ENCODE measurements at regions not wholly inside any gene's neighbourhood (a gene's known extent, or its start where the extent isn't known, plus 50 kb on each side); places are given as distances from the start of the nearest gene placed in this dataset.
"Not testable (repeated sequence)": the region's sequence is repeated elsewhere in the genome, so short reads cannot be mapped to it uniquely, and the experiment has no call there.

- no peak for FAIRE-seq
These were observed 252.7 kb downstream of the SOD2 start for GRCh38 chr6:159440349-159440748.

- FAIRE-seq: no peak
These were observed 253.4 kb downstream of the SOD2 start for GRCh38 chr6:159439651-159440050.

- FAIRE-seq: no peak
These were observed 254.9 kb downstream of the SOD2 start for GRCh38 chr6:159438106-159438505.

- no peak for FAIRE-seq
These were observed 256.5 kb downstream of the SOD2 start for GRCh38 chr6:159436581-159436980.

- FAIRE-seq: no peak
These were observed 257.3 kb downstream of the SOD2 start for GRCh38 chr6:159435701-159436100.

GRCh38 chr6:159434410-159434809 is 258.6 kb downstream of the SOD2 start:
- FAIRE-seq: no peak

- no peak for FAIRE-seq
These were observed 259.5 kb downstream of the SOD2 start for GRCh38 chr6:159433550-159433949.

GRCh38 chr6:159431750-159432149 is 261.3 kb downstream of the SOD2 start:
- FAIRE-seq: no peak

- FAIRE-seq: no peak
These were observed 261.1 kb downstream of the FNDC1 start for GRCh38 chr6:159430323-159430722.

- no peak for FAIRE-seq
These were observed 260.2 kb downstream of the FNDC1 start for GRCh38 chr6:159429433-159429832.

- FAIRE-seq: no peak
These were observed 258.6 kb downstream of the FNDC1 start for GRCh38 chr6:159427771-159428170.

GRCh38 chr6:159427335-159427734 is 258.1 kb downstream of the FNDC1 start:
- no peak for FAIRE-seq

- FAIRE-seq: no peak
These were observed 256.2 kb downstream of the FNDC1 start for GRCh38 chr6:159425421-159425820.

- FAIRE-seq: no peak
These were observed 253.1 kb downstream of the FNDC1 start for GRCh38 chr6:159422041-159422984.

- no peak for FAIRE-seq
These were observed 252.4 kb downstream of the FNDC1 start for GRCh38 chr6:159421586-159421985.

GRCh38 chr6:159418997-159419396 is 249.8 kb downstream of the FNDC1 start:
- no peak for FAIRE-seq

GRCh38 chr6:159416891-159417560 is 247.8 kb downstream of the FNDC1 start:
- FAIRE-seq: no peak

GRCh38 chr6:159415540-159415939 is 246.3 kb downstream of the FNDC1 start:
- no peak for FAIRE-seq

- no peak for FAIRE-seq
These were observed 245.5 kb downstream of the FNDC1 start for GRCh38 chr6:159414711-159415110.

GRCh38 chr6:159407211-159407780 is 238.1 kb downstream of the FNDC1 start:
- not testable (repeated sequence) for FAIRE-seq

GRCh38 chr6:159404296-159404695 is 235.1 kb downstream of the FNDC1 start:
- FAIRE-seq: no peak

GRCh38 chr6:159400826-159401225 is 231.6 kb downstream of the FNDC1 start:
- FAIRE-seq: no peak

GRCh38 chr6:159399751-159400221 is 230.6 kb downstream of the FNDC1 start:
- peak; percentile 41 for FAIRE-seq

GRCh38 chr6:159398633-159399032 is 229.4 kb downstream of the FNDC1 start:
- FAIRE-seq: no peak
